Motor neuron (in vitro differentiated cells): ENCODE measurements at regions not wholly inside any gene's neighbourhood (a gene's known extent, or its start where the extent isn't known, plus 50 kb on each side); places are given as distances from the start of the nearest gene placed in this dataset.

Experiments
- ATAC-seq, 8 experiments: fragments of 200-7000 bp; cut with Tn5 transposase; replicated peaks in 6 of 8; 2 replicates each; pipeline ENCODE4 v1.8.0; 2021; ENCODE audit warnings: mild to moderate bottlenecking in 8 of 8, moderate library complexity in 8 of 8
- H3K27ac ChIP-seq, 2 donors: fragments of 250-450 bp; sonication (Bioruptor Pico); 2 replicates each; pipeline ENCODE4 v1.9.0; 2021; ENCODE audit warnings: antibody characterized with exemption in 2 of 2, mild to moderate bottlenecking in 2 of 2, moderate library complexity in 1 of 2
- H3K4me1 ChIP-seq, 2 donors: fragments of 250-450 bp; sonication (Bioruptor Pico); replicated peaks in 1 of 2; 2 replicates each; pipeline ENCODE4 v1.6.1; 2021; ENCODE audit warnings: antibody characterized with exemption in 2 of 2, mild to moderate bottlenecking in 2 of 2, moderate library complexity in 1 of 2
- H3K4me3 ChIP-seq, 5 donors: fragments of 250-450 bp; sonication (Bioruptor Pico); 2 replicates each; pipeline ENCODE4 v1.9.0; 2021; ENCODE audit warnings: antibody characterized with exemption in 5 of 5, mild to moderate bottlenecking in 5 of 5, moderate library complexity in 4 of 5
- WGBS, 10 experiments: fragments of 450-650 bp; shearing (Covaris generic); methylation state at CpG; one replicate each; pipeline ENCODE4 v1.0.0; 2022; 5-methylcytosine and 5-hydroxymethylcytosine counted together
- in situ Hi-C, 9 experiments: fragments of 400-800 bp; cut with MboI; loops; one replicate each; pipeline ENCODE4 v1.15.0; 2021; ENCODE audit warnings: low sequenced_read_pairs in 9 of 9, low pct_unique_long_range_greater_than_20kb in 2 of 9; ENCODE audit not compliant: unreplicated experiment in 9 of 9

- no peak for ATAC-seq
- Histone ChIP-seq H3K4me1 (no peaks in the 10 kb centered on the region), H3K27ac (no peak overlapping the region), H3K4me3 (no peak overlapping the region)
- 69 to 100% (median 100%) methylated on average over 1 to 2 of the region's 2 CpGs; no CpG with 5 or more reads in 1 of the 10 experiments for WGBS, 10 experiments
- in situ Hi-C loops = no loop called here
These were observed 559.1 kb downstream of the FAM181B start for GRCh38 chr11:82174610-82175009.

DNA sequence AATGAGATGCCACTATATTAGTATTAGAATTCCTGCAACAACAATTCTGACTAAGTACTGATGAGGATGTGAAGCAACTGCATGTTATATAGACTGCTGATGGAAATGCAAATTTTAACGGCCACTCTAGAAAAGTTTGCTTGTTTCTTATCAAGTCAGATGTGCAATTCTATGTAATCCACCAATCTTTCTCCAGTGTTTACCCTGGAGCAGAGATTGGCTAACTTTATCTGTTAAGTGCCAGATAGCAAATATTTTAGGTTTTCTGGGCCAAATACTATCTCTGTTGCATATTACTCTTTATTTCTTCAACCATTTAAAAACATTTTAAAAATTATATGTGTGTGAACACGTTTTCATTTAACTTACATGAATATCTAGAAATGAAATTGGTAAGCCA, 586.9 kb downstream of the FAM181B start:
- Histone ChIP-seq H3K4me3 (no peak overlapping the region), H3K27ac (no peak overlapping the region), H3K4me1 (no peaks in the 10 kb centered on the region)
- 0 to 86% (median 57%) methylated on average over 1 to 2 of the region's 2 CpGs; no CpG with 5 or more reads in 1 of the 10 experiments for WGBS, 10 experiments
- ATAC-seq = no peak
- in situ Hi-C loops = no loop called here

GRCh38 chr11:82118946-82119345, 614.7 kb downstream of the FAM181B start:
- 0 to 100% (median 49%) methylated on average over 1 to 5 of the region's 5 CpGs; no CpG with 5 or more reads in 2 of the 10 experiments for WGBS, 10 experiments
- ATAC-seq = no peak
- in situ Hi-C loops = no loop called here
- no peak overlapping the region for H3K4me3 ChIP-seq
- no peaks in the 10 kb centered on the region for H3K4me1 ChIP-seq
- no peak overlapping the region for H3K27ac ChIP-seq

- in situ Hi-C loops = no loop called here
- no peak for ATAC-seq
- H3K4me3 ChIP-seq = no peak overlapping the region
- H3K27ac ChIP-seq = no peak overlapping the region
- 11 to 100% (median 64%) methylated on average over 1 to 5 of the region's 5 CpGs for WGBS, 10 experiments
- H3K4me1 ChIP-seq = no peaks in the 10 kb centered on the region
These were observed 616.3 kb downstream of the FAM181B start for GRCh38 chr11:82117362-82117761.

- 0 to 97% (median 52%) methylated on average over 1 to 5 of the region's 6 CpGs; no CpG with 5 or more reads in 1 of the 10 experiments for WGBS, 10 experiments
- ATAC-seq = peak in 1 of 8 experiments; percentile 53
- no peaks in the 10 kb centered on the region for H3K4me1 ChIP-seq
- no peak overlapping the region for H3K27ac ChIP-seq
- in situ Hi-C loops = no loop called here
- H3K4me3 ChIP-seq = no peak overlapping the region
These were observed 628.2 kb downstream of the FAM181B start for GRCh38 chr11:82105331-82105998.

- no peak overlapping the region for H3K27ac ChIP-seq
- no peak for ATAC-seq
- in situ Hi-C loops = no loop called here
- H3K4me1 ChIP-seq = no peaks in the 10 kb centered on the region
- H3K4me3 ChIP-seq = no peak overlapping the region
These were observed 640.8 kb downstream of the FAM181B start for GRCh38 chr11:82092904-82093303.

- Histone ChIP-seq H3K4me1 (no peaks in the 10 kb centered on the region), H3K27ac (no peak overlapping the region), H3K4me3 (no peak overlapping the region)
- in situ Hi-C loops = no loop called here
- 28 to 94% (median 84%) methylated on average over 2 to 5 of the region's 5 CpGs for WGBS, 10 experiments
- no peak for ATAC-seq
These were observed 644.2 kb downstream of the FAM181B start for GRCh38 chr11:82089426-82089825.

- ATAC-seq = no peak
- in situ Hi-C loops = no loop called here
- Histone ChIP-seq H3K4me1 (peaks cover 11 to 14% of the 10 kb centered on the region in 2 donors), H3K4me3 (no peak overlapping the region), H3K27ac (no peak overlapping the region)
- 5 to 83% (median 54%) methylated on average over 1 to 4 of the region's 4 CpGs; no CpG with 5 or more reads in 1 of the 10 experiments for WGBS, 10 experiments
These were observed 648.2 kb downstream of the FAM181B start for GRCh38 chr11:82085493-82085892.

DNA sequence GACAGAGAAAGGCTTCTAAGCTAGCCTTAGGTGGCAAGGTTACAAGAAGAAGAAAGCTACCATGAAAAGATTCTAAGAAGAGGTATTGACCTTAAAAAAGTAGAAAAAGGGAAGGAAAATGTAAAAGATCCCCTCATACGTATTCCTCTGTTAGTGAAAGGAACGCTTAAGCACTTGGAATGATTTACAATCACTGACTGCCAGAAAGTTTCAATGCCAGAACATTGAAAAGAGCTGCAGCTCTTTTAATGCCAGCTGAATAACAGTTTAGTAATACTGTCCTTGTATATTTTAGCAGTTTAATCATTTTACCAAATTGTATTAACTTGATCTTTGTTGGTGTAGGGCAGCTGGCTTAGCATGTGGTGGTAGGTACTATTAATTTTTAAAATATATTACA, 650.7 kb downstream of the FAM181B start:
- Histone ChIP-seq H3K4me3 (no peak overlapping the region), H3K4me1 (peaks cover 11 to 14% of the 10 kb centered on the region in 2 donors), H3K27ac (no peak overlapping the region)
- WGBS, 10 experiments = 0 to 44% (median 14%) methylated on average over 1 to 2 of the region's 2 CpGs; no CpG with 5 or more reads in 1 of the 10 experiments
- in situ Hi-C loops = no loop called here
- peak in 1 of 8 experiments; percentile 33 for ATAC-seq

GRCh38 chr11:82080160-82080559, 653.5 kb downstream of the FAM181B start:
- H3K4me3 ChIP-seq = no peak overlapping the region
- peaks cover 11 to 14% of the 10 kb centered on the region in 2 donors for H3K4me1 ChIP-seq
- 0 to 83% (median 43%) methylated on average over 1 to 2 of the region's 2 CpGs; no CpG with 5 or more reads in 2 of the 10 experiments for WGBS, 10 experiments
- in situ Hi-C loops = no loop called here
- no peak for ATAC-seq
- no peak overlapping the region for H3K27ac ChIP-seq

DNA sequence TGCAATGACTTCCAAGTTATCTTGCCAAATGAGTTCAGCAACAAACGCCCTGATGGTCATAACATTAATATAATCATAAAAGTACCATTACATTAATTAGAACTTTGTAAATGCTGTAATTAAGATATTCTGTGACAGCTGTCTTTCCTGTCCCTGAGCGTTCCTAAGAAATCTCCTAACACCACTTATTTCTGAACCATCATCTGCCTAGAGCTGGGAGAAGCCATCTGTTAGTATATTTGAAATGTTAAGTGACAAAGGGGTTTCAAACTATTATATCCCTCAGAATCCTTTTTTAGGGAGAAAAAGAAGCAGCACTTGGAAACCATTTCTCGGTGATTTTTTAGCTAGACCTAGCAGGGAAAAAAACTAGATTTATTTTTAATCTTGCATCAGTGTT, 657.5 kb downstream of the FAM181B start:
- 0 to 84% (median 56%) methylated on average over 1 to 3 of the region's 3 CpGs for WGBS, 10 experiments
- in situ Hi-C loops = no loop called here
- no peaks in the 10 kb centered on the region for H3K4me1 ChIP-seq

GRCh38 chr11:82059505-82059904, 674.2 kb downstream of the FAM181B start:
- no peak overlapping the region for H3K4me3 ChIP-seq
- peaks cover 0 to 5% of the 10 kb centered on the region in 2 donors for H3K4me1 ChIP-seq
- H3K27ac ChIP-seq = no peak overlapping the region
- WGBS, 10 experiments = 46 to 93% (median 85%) methylated on average over 1 to 3 of the region's 3 CpGs; no CpG with 5 or more reads in 2 of the 10 experiments
- in situ Hi-C loops = no loop called here
- peak in 1 of 8 experiments; percentile 41 for ATAC-seq

More for the DNA sequence above, 657.5 kb downstream of the FAM181B start:
- no peak overlapping the region for H3K4me3 ChIP-seq
- no peak overlapping the region for H3K27ac ChIP-seq
- ATAC-seq = no peak

GRCh38 chr11:82056450-82056849, 677.2 kb downstream of the FAM181B start:
- no peak overlapping the region for H3K4me3 ChIP-seq
- H3K4me1 ChIP-seq = peaks cover 0 to 5% of the 10 kb centered on the region in 2 donors
- no peak for ATAC-seq
- 50 to 93% (median 75%) methylated on average over 1 of the region's 1 CpG; no CpG with 5 or more reads in 2 of the 10 experiments for WGBS, 10 experiments
- in situ Hi-C loops = no loop called here
- no peak overlapping the region for H3K27ac ChIP-seq

GRCh38 chr11:82049199-82049598, 684.5 kb downstream of the FAM181B start:
- in situ Hi-C loops = no loop called here
- Histone ChIP-seq H3K4me3 (no peak overlapping the region), H3K27ac (no peak overlapping the region), H3K4me1 (no peaks in the 10 kb centered on the region)
- WGBS, 10 experiments = 40 to 100% (median 72%) methylated on average over 1 to 2 of the region's 3 CpGs; no CpG with 5 or more reads in 4 of the 10 experiments
- ATAC-seq = no peak
